Activated CD8-positive, alpha-beta T cell treated with anti-CD3 and anti-CD28 coated beads, Interleukin-2, amount 10 ng/mL, durations not matched to agents 7 days and 5 days (primary cell): ENCODE measurements at regions not wholly inside any gene's neighbourhood (a gene's known extent, or its start where the extent isn't known, plus 50 kb on each side); places are given as distances from the start of the nearest gene placed in this dataset.

Experiments used
- ATAC-seq: fragments of 150-1000 bp; cut with Tn5 transposase; one replicate; pipeline ENCODE4 v1.10.0; 2021; ENCODE audit warnings: moderate library complexity
- CTCF ChIA-PET: fragments of 350-600 bp; sonication (Branson Sonifier 250); formaldehyde crosslinking; loops from one replicate; lab custom pipeline; 2021; ENCODE audit warnings: antibody characterized with exemption; lab: Charles Lee
- POLR2A ChIA-PET: fragments of 350-600 bp; sonication (Branson Sonifier 250); formaldehyde crosslinking; loops from one replicate; lab custom pipeline; 2021; ENCODE audit warnings: antibody characterized with exemption; lab: Charles Lee
- DNase-seq: peaks from one replicate; pipeline ENCODE4 v3.0.0-alpha.2; 2020
- H3K27ac Mint-ChIP-seq: one replicate; pipeline ENCODE4 v1.8.0; 2021; ENCODE audit warnings: mild to moderate bottlenecking, mixed read lengths
- H3K27me3 Mint-ChIP-seq: one replicate; pipeline ENCODE4 v1.8.0; 2021; ENCODE audit warnings: low read depth, mixed read lengths
- H3K36me3 Mint-ChIP-seq: one replicate; pipeline ENCODE4 v1.8.0; 2021; ENCODE audit warnings: low read depth, mixed read lengths
- H3K4me1 Mint-ChIP-seq: one replicate; pipeline ENCODE4 v1.8.0; 2021; ENCODE audit warnings: low read depth, mixed read lengths
- H3K4me3 Mint-ChIP-seq: one replicate; pipeline ENCODE4 v1.8.0; 2021; ENCODE audit warnings: mild to moderate bottlenecking, mixed read lengths
- H3K9me3 Mint-ChIP-seq: one replicate; pipeline ENCODE4 v1.8.0; 2022; ENCODE audit warnings: mixed read lengths; ENCODE audit not compliant: insufficient read depth

GRCh38 chr12:125687820-125688219 is 622.6 kb downstream of the AACS start:
- ChIA-PET CTCF (no interaction called here), POLR2A (no interaction called here)
- H3K27me3 Mint-ChIP-seq: no peaks in the 10 kb centered on the region
- no peaks in the 10 kb centered on the region for H3K36me3 Mint-ChIP-seq
- no peak overlapping the region for H3K27ac Mint-ChIP-seq
- DNase-seq (no peak), ATAC-seq (no peak)
- H3K4me3 Mint-ChIP-seq: no peak overlapping the region
- H3K9me3 Mint-ChIP-seq: no peaks in the 10 kb centered on the region
- no peaks in the 10 kb centered on the region for H3K4me1 Mint-ChIP-seq

- H3K27ac Mint-ChIP-seq: no peak overlapping the region
- DNase-seq (no peak), ATAC-seq (no peak)
- no peak overlapping the region for H3K4me3 Mint-ChIP-seq
- no peaks in the 10 kb centered on the region for H3K9me3 Mint-ChIP-seq
- H3K36me3 Mint-ChIP-seq: no peaks in the 10 kb centered on the region
- H3K27me3 Mint-ChIP-seq: no peaks in the 10 kb centered on the region
- ChIA-PET CTCF (no interaction called here), POLR2A (no interaction called here)
- no peaks in the 10 kb centered on the region for H3K4me1 Mint-ChIP-seq
Observed at GRCh38 chr12:125688223-125688622, 623.0 kb downstream of the AACS start.

- Mint-ChIP-seq H3K4me1 (no peaks in the 10 kb centered on the region), H3K4me3 (no peak overlapping the region), H3K27ac (no peak overlapping the region), H3K9me3 (no peaks in the 10 kb centered on the region), H3K27me3 (no peaks in the 10 kb centered on the region), H3K36me3 (no peaks in the 10 kb centered on the region)
- CTCF ChIA-PET: no interaction called here
- ATAC-seq (no peak), DNase-seq (no peak)
- POLR2A ChIA-PET: no interaction called here
Observed at GRCh38 chr12:125688881-125689280, 623.6 kb downstream of the AACS start.

DNA sequence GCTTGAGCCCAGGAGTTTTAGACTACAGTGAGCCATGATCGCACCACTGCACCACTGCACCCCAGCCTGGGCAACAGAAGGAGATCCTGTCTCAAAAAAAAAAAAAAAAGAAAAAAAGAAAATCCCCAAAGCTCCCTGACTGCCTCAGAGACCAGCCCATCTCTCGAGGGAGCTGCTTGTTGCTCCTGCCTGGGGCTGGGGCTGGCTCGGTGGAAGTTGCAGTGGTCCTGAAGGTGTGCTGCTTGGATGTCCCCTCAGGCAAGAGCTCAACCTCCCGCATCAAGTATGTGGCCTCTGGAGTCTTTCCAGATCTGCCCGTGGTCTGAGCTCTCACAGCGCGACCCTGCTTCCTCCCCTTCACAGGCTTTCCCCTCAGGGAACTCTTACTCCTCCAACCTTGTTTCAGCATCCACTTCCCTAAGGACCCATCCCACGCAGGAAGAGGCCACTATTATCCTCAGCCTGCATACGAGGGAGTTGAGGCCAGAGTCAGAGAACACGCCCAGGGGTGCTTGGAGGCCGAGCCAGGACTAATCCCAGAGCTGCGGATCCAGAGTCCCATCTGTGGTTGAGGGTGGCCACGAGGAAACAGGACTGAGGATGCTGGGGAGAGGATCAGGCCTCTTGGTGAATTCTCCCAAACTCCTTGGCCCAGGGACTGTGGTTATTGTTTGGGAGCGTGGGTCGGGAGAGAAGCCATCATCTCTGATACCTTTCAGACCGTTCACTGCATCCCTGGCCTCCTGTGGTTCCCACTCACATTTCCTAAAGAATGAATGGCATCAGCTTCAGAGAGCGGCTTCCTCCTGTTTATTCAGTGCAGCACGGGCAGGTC is 624.6 kb downstream of the AACS start:
- CTCF ChIA-PET: no interaction called here
- H3K4me3 Mint-ChIP-seq: no peak overlapping the region
- H3K27me3 Mint-ChIP-seq: no peaks in the 10 kb centered on the region
- no peaks in the 10 kb centered on the region for H3K9me3 Mint-ChIP-seq
- POLR2A ChIA-PET: no interaction called here
- no peak for ATAC-seq
- H3K27ac Mint-ChIP-seq: no peak overlapping the region
- no peak for DNase-seq
- no peaks in the 10 kb centered on the region for H3K4me1 Mint-ChIP-seq
- no peaks in the 10 kb centered on the region for H3K36me3 Mint-ChIP-seq

GRCh38 chr12:125690841-125691240 is 625.6 kb downstream of the AACS start:
- Mint-ChIP-seq H3K27me3 (no peaks in the 10 kb centered on the region), H3K27ac (no peak overlapping the region)

GRCh38 chr12:125696054-125696453 is 630.8 kb downstream of the AACS start:
- H3K27me3 Mint-ChIP-seq: no peaks in the 10 kb centered on the region
- POLR2A ChIA-PET: no interaction called here
- no peak for DNase-seq

More at GRCh38 chr12:125690841-125691240, 625.6 kb downstream of the AACS start:
- Mint-ChIP-seq H3K4me1 (no peaks in the 10 kb centered on the region), H3K9me3 (no peaks in the 10 kb centered on the region), H3K4me3 (no peak overlapping the region), H3K36me3 (no peaks in the 10 kb centered on the region)
- POLR2A ChIA-PET: no interaction called here
- CTCF ChIA-PET: no interaction called here
- ATAC-seq: no peak
- no peak for DNase-seq

DNA sequence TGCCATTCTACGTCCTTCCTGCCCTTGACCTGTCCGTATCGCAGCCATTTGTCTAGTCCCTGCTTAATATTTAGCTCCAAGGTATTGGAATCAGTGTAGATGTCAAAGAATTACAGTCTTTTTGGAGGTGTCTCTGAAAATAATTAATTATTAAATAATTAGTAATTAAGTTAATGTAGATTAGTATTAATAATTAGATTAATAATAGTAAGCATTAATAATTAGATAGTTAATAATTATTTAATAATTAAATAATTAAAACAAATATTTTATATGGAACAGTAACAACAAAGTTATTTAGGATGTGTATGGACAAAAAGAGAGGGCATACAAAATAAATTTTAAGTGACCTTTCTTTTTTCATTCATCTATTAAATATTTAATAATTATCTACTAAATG is 639.6 kb downstream of the AACS start:
- H3K27ac Mint-ChIP-seq: no peak overlapping the region
- POLR2A ChIA-PET: no interaction called here
- ATAC-seq (no peak), DNase-seq (no peak)
- H3K27me3 Mint-ChIP-seq: no peaks in the 10 kb centered on the region
- no peak overlapping the region for H3K4me3 Mint-ChIP-seq
- H3K36me3 Mint-ChIP-seq: no peaks in the 10 kb centered on the region
- CTCF ChIA-PET: no interaction called here
- no peaks in the 10 kb centered on the region for H3K4me1 Mint-ChIP-seq
- H3K9me3 Mint-ChIP-seq: peaks cover 5% of the 10 kb centered on the region

More at GRCh38 chr12:125696054-125696453, 630.8 kb downstream of the AACS start:
- Mint-ChIP-seq H3K4me3 (no peak overlapping the region), H3K36me3 (no peaks in the 10 kb centered on the region), H3K4me1 (no peaks in the 10 kb centered on the region), H3K27ac (no peak overlapping the region), H3K9me3 (no peaks in the 10 kb centered on the region)
- CTCF ChIA-PET: no interaction called here
- no peak for ATAC-seq

DNA sequence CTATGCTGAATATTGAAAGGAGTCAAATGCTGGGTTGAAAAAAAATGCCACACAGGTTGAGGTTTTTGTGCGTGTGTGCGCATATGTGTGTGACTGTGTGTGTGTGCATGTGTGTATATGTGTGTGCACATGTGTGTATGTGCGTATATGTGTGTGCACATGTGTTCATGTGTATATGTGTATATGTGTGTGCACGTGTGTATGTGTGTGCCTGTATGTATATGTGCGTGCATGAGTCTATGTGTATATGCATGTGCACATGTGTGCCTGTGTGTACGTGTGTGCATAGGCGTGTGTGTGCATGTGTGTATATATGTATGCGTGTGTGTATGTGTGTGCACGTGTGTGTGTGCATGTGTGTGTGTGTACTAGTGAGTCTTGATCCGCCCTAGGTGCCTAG is 655.7 kb downstream of the AACS start:
- Mint-ChIP-seq H3K36me3 (no peaks in the 10 kb centered on the region), H3K27ac (no peak overlapping the region), H3K4me1 (no peaks in the 10 kb centered on the region), H3K27me3 (no peaks in the 10 kb centered on the region), H3K4me3 (no peak overlapping the region), H3K9me3 (peaks cover 6% of the 10 kb centered on the region)
- ChIA-PET POLR2A (no interaction called here), CTCF (no interaction called here)
- DNase-seq (no peak), ATAC-seq (no peak)

DNA sequence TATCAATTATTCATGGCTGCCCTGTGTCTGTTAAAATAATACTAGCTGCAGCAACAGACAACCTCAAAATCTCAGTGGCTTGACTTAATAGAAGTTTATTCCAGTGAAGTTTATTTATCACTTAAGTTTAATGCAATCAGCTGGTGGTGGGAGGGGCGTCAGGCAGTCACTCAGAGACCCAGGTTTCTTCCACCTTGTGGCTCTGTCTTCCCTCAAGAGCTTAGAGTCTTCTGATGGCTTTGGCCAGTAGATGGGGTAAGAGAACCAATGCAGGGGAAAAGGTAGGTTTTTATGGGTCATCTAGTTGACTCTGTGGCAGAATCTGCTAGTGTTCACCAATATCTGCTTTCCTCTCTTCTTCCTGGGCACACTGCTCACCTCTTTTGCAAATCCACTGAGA is 668.9 kb downstream of the AACS start:
- Mint-ChIP-seq H3K4me1 (no peaks in the 10 kb centered on the region), H3K9me3 (peaks cover 8% of the 10 kb centered on the region), H3K4me3 (no peak overlapping the region), H3K27me3 (no peaks in the 10 kb centered on the region), H3K36me3 (no peaks in the 10 kb centered on the region), H3K27ac (no peak overlapping the region)
- no peak for ATAC-seq
- CTCF ChIA-PET: no interaction called here
- no peak for DNase-seq
- POLR2A ChIA-PET: no interaction called here

DNA sequence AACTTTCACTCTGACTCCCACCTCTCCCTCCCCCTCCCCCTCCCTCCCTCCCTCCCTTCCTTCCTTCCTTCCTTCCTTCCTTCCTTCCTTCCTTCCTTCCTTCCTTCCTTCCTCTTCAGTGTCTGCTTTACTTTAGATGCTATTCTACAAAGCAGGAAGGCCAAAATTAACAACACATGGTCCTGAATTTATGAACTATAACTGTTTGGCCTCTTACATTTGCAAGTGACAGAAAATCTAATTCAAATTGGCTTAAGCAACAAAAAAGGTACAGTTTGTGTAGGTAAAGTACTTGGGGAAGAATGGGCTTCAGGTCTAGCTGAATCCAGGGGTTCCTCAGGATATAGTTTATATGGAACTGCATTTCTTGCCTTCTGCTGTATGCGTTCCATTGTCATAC is 673.0 kb downstream of the AACS start:
- Mint-ChIP-seq H3K4me3 (no peak overlapping the region), H3K36me3 (no peaks in the 10 kb centered on the region), H3K27me3 (no peaks in the 10 kb centered on the region), H3K4me1 (no peaks in the 10 kb centered on the region), H3K27ac (no peak overlapping the region), H3K9me3 (peaks cover 14% of the 10 kb centered on the region)
- DNase-seq (no peak), ATAC-seq (no peak)
- CTCF ChIA-PET: no interaction called here
- POLR2A ChIA-PET: no interaction called here

- H3K4me3 Mint-ChIP-seq: no peak overlapping the region
- no peak for ATAC-seq
- no peak overlapping the region for H3K27ac Mint-ChIP-seq
- H3K4me1 Mint-ChIP-seq: no peaks in the 10 kb centered on the region
- H3K36me3 Mint-ChIP-seq: no peaks in the 10 kb centered on the region
- ChIA-PET POLR2A (no interaction called here), CTCF (no interaction called here)
- H3K27me3 Mint-ChIP-seq: no peaks in the 10 kb centered on the region
- peaks cover 6% of the 10 kb centered on the region for H3K9me3 Mint-ChIP-seq
- no peak for DNase-seq
Observed at GRCh38 chr12:125742413-125742812, 677.2 kb downstream of the AACS start.

DNA sequence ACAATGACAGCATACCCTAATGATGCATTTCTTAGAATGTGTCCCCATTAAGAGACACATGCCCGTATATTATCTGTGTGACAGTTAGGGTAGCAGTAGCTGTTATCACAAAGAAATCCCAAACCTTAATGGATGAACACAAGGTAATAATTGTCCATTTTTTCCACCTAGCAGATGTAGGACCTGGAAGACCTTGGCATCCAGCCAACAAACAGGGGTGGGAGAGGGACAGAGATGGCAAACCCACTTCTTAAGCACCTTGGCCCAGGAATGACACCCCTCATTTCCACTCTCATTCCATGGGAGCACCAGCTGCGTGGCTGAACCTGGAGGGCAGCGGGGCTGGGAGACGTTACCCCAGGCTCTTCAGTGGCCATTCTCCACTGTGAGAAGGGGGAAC is 679.0 kb downstream of the AACS start:
- Mint-ChIP-seq H3K27me3 (no peaks in the 10 kb centered on the region), H3K36me3 (no peaks in the 10 kb centered on the region), H3K4me3 (no peak overlapping the region), H3K9me3 (peaks cover 6% of the 10 kb centered on the region), H3K4me1 (no peaks in the 10 kb centered on the region), H3K27ac (no peak overlapping the region)
- ATAC-seq (no peak), DNase-seq (no peak)
- ChIA-PET CTCF (no interaction called here), POLR2A (no interaction called here)

GRCh38 chr12:125755512-125755911 is 690.3 kb downstream of the AACS start:
- no peaks in the 10 kb centered on the region for H3K9me3 Mint-ChIP-seq

More at GRCh38 chr12:125755512-125755911, 690.3 kb downstream of the AACS start:
- DNase-seq (no peak), ATAC-seq (no peak)
- Mint-ChIP-seq H3K36me3 (no peaks in the 10 kb centered on the region), H3K27me3 (no peaks in the 10 kb centered on the region), H3K27ac (no peak overlapping the region), H3K4me1 (no peaks in the 10 kb centered on the region), H3K4me3 (no peak overlapping the region)
- POLR2A ChIA-PET: no interaction called here
- CTCF ChIA-PET: no interaction called here
